HG02610 (cell line): ENCODE measurements at regions not wholly inside any gene's neighbourhood (a gene's known extent, or its start where the extent isn't known, plus 50 kb on each side); places are given as distances from the start of the nearest gene placed in this dataset.
"Not testable (repeated sequence)": the region's sequence is repeated elsewhere in the genome, so short reads cannot be mapped to it uniquely, and the experiment has no call there.

Source experiments
- ATAC-seq: cut with Tn5 transposase; IDR thresholded peaks from one replicate; pipeline ENCODE4 v1.9.1; 2021; ENCODE audit warnings: mild to moderate bottlenecking, moderate library complexity; ENCODE audit not compliant: unreplicated experiment

DNA sequence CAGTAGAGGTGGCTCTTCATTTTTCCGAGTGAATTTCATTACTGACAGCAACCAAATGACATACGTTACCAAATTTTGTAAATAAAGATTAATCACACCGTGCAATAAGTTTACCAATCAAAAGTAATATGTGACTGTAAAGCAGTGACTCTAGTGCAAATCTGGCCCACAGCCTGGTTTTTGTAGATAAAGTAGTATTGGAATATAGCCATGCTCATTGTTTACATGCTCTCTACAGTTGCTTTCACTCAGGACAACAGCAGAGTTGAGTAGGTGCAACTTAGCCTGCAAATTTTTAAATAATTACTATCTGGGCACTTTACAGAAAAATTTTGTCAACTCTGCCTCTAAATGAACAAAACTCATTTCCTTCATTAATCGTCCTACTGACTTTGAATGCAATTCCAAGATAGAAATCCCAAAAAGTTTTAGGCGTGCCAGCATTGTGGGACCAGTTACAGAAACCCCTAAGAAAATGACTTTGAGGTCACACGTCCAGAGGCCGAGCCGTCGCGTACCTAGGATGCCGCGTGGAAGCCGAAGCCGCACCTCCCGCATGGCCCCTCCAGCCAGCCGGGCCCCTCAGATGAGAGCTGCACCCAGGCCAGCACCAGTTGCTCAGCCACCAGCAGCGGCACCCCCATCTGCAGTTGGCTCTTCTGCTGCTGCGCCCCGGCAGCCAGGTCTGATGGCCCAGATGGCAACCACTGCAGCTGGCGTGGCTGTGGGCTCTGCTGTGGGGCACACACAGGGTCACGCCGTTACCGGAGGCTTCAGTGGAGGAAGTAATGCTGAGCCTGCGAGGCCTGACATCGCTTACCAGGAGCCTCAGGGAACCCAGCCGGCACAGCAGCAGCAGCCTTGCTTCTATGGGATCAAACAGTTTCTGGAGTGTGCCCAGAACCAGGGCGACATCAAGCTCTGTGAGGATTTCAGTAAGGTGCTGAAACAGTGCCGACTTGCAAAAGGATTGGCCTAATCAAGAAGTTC is 180.7 kb upstream of the TLE4 start:
- no peak for ATAC-seq

DNA sequence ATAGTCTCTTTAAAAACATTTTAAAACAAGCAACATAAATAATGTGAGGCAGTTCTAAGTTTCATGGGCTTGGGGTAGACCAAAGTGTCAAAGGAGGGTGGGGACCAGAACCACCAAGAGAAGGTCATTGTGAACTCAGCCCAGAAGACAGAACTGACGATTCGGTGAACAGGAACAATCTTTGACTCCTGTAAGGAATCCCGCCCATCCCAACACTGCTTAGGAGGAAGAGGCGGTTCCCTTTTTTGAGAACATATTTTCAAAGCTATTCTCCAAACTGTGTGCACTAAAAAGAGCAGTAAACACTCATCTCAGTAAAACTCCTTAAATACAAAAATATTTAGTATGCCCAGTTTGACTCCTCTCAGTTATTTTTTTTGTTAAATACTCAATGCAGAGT is 176.5 kb upstream of the TLE4 start:
- no peak for ATAC-seq

DNA sequence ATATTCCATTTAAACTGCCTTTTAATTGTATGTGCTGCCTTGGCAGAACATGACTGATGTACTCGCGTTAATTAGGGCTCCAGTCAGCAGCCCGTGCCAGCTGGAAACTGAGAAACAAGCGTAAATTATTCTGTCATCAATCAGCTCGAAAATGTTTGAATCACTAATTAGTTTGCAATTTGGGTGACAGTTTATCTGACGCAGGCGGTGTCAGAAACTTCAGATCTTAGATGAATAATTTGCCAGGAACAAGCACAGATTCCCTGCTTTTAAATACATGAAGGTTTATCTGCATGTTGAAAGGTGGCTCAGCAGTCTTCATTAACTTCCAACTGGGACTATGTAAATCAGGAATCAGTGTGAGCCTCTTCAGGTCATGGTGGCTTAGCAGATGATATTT is 176.0 kb upstream of the TLE4 start:
- no peak for ATAC-seq

DNA sequence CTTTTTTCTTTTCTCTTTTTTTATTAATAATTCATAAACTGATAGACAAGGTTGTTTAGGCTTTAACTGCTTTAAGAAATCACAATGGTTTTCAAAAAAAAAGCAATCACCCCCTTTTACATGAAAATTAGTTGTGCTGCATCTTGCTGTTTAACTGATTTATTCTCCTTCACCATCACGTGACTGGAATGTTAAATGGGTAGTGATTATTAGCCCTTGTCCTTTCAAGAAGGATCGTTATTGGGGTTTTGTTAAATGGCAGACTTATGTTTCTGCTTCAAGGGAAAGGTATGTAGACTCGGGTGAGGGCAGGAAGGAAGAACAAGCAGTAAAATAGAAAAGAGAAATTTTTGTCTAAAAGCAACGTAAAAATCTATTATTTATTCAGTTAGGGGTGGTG is 175.6 kb upstream of the TLE4 start:
- no peak for ATAC-seq

DNA sequence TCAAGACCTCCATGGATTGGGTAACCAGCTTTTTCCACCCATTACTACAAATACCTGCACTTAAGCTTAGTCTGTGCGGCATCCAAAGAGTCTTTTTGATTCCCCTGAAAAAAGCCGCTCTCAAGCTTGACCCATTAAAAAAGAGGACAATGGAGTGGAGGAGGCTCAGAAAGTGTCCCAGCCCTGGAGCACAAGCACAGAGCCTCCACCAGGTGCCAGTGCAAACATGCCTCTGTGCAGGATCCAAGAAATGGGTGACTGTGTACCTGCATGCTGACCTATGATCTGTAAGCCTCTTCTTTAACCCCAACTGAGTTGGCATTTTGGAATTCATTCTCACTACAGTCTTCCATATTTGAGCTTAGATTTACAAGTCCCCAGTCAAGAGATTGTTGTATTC is 168.3 kb upstream of the TLE4 start:
- ATAC-seq, result no peak

DNA sequence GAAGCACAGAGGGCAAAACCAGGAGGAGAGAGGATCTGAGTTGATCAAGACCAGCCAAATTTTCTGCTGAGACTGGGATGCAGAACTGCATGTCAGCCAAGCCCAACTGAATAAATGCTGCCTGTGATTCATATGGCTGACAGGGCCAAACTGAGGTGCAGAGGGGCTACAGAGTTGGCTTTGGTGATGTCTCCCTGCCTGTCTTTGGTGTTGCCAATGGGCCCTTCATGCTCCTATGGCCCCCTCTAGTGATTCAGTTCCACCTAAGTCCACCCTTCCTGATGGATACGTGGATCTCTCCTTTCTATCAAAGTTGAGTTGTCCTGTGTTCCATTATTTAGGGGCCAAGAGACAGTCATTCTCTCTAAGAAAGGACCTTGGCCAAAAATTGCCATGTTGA is 163.6 kb upstream of the TLE4 start:
- no peak for ATAC-seq

DNA sequence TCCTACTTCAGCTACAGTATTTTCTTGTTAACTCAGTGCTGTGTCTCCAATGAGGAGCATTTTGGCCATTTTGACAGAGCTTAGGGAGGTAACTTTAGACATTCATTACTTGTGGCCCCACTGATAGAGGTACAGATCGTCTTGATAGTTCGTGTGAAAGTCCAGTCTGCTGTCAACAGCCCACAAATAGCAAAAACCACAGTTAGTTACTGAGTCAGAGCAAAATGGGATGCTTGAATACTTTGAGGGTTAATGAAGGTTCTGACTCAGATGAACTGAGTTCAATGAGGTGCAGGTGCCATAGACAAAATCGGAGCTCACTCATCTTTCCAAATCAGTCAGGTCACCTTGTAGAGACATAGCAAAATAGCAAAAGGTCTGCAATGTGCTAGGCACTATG is 163.1 kb upstream of the TLE4 start:
- peak; percentile 67 for ATAC-seq

DNA sequence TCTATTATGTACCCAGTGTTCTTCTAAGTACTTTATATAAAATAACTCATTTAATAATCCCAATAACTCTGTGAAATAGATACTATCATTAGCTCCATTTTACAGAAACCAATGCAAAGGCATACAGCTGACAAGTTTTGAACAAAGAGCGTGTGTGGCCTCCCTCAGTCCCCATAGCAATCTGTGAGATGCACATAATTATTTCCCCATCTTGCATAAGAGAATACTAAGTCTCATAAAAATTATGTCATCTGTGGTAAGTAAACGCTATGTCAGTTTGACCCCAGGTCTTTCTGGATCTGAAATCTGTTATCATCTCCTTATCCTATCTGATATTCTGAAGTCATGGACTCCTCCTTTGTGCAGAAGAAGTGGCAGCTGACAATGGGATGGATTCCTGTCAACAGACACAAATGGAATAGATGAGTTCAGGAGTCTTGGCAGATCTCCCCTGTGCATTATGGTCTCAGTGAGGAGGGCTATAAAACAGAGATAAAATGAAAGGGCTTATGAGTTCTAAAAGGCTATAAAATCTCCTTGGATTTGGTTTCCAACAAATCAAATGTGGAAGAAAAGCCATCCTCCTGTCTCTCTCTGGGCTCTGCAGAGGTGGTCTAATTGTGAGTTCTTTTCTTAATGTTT is 162.5 kb upstream of the TLE4 start:
- ATAC-seq, result no peak

DNA sequence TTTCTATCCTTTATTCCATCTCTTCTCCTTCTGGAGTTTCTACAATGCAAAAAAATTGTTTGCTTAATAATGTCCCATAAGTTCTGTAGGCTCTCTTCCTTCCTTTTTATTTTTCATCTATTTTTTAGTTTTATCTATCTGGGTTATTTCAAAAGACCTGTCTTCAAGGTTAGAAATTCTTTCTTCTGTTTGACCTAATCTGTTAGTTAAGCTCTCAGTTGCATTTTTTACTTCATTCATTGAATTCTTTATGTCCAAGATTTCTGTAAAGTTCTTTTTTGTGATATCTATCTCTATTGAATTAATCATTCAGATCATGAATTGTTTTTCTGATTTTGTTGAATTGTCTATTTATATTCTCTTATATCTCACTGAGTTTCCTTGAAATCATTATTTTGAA is 145.9 kb upstream of the TLE4 start:
- ATAC-seq, result no peak

DNA sequence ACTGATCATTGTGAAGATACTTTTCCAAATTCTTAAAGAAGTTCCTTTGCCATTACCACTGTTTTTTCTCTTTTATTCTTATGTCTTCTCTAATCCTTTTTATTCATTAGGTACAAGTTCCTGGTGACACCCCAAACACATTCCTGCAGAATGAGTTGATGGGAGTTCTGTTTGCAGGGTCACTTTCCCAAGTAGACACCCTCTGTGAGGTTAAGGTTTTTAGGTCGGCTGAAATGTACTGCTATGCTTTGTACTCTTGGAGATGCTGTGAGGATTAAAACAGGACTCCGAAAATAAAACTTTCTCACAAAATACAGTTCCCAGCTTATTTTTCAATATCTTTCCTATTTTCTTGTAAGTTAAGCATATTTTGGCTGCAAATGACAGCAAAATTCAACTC is 143.3 kb upstream of the TLE4 start:
- no peak for ATAC-seq

DNA sequence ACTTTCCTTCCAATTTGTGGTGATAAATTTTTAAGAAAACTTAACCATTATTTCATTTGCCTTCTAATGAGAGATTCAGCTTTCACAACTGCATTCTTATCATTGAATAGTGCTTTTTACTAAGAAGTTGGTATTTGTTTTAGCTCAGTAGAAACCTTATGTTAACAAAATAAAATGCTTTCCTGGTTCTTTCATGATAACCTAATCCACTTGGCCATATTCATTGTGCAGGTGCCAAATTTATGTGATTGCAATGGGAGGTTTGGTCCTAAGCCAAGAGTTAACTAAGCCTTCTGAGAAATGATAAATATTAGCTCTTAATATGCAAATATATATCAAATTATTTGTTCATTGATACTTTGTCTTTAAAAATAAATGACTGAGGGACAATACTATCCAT is 141.1 kb upstream of the TLE4 start:
- no peak for ATAC-seq

DNA sequence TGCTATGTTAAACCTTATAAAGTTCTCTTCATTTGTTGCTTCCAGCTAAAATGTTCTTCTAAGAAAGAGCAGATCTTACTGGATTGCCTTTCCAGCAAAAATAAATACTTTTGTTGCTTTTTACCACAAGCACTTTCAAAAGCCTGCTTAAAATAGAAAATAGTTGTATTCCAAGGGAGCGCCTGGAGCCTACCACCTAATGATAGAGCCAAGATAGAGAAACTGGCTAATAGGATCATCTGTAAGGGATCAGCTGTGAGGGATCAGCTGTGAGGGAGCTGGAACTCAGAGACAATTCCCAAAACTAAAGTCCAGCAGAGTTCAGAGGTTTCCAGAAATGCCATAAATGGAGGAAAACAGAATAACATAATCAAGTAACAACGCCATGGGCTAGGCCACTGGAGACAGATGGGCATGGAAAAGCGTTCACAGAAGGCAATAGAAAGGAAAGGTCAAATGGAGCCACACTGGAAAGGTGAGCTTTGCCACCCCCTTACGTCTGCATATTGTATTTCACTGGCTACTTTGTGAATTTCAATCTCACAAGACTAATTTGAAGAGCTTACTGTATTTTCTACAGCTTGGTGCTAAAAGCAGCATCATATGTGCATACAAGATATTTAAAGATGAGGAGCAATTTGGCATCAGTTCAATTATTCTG is 140.6 kb upstream of the TLE4 start:
- no peak for ATAC-seq

DNA sequence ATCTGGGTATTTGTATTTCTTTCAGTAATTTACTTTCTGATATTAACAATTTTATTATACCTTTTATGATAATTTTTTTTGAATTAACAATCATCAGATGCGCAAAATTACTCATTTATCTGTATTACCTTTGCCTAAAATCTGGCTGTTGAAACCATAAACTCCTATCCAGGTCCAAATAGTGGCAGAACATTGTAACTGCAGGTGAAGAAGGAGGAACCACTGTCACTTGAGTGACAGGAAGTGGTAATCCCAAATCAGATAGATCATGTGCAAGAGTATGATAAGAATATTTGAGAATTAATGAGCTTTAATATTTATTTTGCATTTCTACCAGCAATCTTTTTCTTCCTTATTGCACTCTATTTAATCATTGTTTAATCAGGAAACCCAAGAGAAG is 139.3 kb upstream of the TLE4 start:
- ATAC-seq, result no peak

DNA sequence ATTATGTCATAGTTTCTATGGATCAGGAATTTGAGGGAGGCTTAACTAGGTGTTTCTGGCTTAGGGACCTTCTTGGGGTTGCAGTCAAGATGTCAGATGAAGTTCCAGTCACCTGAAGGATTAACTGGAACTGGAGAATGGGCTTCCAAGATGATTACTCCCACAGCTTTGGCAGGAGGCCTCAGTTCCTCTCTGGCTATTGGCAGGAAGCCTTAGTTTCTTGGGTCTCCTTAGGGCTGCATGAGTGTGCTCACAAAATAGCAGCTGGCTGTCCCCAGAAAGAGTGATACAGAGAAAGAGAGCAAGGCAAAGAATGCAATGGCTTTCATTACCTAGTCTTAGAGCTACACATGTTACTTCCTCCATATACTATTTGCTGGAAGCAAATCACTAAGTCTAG is 138.1 kb upstream of the TLE4 start:
- ATAC-seq, result no peak

DNA sequence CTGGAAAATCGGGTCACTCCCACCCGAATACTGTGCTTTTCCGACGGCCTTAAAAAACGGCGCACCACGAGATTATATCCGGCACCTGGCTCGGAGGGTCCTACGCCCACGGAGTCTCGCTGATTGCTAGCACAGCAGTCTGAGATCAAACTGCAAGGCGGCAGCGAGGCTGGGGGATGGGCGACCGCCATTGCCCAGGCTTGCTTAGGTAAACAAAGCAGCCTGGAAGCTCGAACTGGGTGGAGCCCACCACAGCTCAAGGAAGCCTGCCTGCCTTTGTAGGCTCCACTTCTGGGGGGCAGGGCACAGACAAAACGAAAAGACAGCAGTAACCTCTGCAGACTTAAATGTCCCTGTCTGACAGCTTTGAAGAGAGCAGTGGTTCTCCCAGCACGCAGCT is 132.5 kb upstream of the TLE4 start:
- not testable (repeated sequence) for ATAC-seq

DNA sequence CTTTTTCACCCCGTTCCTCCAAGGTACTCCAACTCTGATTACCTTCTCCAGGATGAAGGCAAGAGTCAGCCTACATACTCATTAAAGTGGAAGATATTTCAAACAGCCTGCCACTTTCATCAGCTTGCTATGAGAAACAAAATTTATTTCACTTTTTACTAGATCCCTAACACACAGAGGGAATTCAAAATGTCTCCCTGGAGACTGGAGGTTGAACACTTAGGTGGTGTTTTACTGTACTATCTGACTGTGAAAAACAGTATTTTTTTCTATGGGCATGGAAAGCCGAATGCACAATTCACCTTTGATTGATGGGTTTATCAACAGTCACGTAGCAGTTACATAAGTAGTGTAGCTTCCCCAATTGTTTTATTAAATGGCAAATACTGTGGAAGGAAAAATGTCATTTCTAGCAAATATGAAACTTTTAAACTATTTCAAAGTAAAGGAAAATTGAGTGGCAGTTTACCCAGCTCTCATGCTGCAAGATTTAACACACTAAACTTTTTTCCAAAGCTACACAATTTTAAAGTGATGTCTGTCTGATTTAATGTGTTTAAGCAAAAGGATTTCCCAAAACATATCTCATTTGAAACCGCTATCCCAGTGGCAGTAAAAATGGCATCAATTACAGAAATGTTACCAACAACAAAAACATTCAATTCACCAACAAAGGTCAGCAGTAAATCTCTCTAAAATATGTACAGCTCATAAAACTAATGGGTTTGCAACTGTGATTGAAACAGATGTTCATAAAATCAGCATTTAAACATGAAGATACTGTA is 125.0 kb upstream of the TLE4 start:
- ATAC-seq, result no peak

DNA sequence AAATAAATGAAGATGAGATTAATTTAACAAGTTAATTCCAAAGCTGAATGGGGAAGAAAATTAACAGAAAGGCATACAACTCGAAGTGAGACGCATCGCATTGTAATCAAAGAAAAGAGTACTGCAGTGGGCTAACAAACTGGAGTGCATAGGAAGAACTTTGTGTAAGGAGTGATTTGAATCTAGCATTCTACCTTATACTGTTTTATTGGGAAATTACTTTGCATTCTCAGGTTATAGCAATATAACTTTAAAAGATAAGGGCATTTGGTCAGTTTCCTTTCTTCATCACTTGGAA is 124.5 kb upstream of the TLE4 start:
- ATAC-seq, result no peak

DNA sequence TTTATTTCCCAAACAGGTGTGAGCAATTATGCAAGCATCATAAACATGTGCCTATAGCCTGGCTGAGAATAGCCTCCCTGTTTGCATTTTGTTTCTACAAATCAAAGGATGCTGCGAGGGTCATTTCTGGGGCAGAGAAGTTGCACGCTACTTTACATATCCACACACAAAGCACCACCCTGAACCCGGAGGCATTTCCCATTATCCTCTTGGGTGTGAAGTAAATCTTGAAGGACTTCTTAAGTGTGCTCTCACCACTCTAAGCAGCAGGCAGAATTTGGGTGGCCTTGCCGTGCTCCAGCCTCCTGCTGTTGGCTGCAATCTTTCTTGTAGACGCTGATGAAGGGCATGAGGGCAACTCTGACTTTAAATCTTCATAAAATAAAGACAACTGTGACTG is 124.0 kb upstream of the TLE4 start:
- ATAC-seq, result no peak

DNA sequence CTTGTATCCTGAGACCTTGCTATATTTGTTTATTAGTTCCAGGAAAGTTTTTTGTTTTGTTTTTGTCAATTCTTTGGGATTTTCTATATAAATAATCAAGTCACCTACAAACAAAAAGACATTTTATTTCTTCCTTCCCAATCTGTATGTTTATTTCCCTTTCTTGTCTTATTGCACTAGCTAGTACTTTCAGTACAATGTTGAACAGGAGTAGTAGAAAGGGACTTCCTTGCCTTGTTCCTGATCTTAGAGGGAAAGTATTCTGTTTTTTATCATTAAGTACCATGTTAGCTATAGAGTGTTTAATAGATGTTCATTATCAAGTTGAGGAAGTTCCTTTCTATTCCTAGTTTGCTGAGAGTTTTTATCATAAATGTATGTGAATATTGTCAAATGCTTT is 119.5 kb upstream of the TLE4 start:
- ATAC-seq, result no peak

DNA sequence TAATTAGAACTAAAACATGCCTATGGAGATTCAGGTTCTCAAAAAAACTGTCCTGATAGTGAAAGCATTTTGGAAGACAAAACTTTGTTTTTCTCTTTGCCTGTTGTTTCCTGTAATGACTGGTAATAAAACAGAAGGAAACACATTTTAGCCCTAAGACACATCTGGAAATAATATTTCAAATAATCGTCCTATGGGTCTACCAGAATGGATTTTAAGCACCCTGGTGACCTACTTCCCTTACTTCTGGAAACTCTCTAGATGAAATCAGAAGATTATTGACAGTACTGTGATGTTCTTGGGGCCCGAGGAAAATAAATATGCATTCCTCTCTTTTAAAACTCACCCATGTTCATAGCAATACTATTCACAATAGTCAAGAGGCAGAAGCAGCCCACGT is 110.1 kb upstream of the TLE4 start:
- no peak for ATAC-seq

DNA sequence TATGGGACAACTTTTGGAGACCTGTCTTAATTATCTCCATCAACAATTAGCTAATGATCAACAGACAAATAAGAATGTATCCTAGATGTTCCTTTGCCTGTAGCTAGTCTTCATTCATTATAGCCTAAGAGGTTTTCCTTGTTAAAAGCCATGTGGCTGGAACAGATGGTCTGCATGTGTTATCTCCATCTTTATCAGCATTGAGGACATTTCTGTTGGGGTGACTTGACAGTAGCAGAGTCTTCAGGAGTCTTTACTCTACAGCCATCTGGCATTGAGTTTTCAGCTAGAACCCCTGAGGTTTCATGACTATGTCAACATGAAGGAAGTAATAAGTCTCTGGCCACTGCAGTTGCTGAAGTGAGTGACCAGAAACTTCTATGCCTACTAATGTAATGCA is 106.6 kb upstream of the TLE4 start:
- no peak for ATAC-seq
